GM21723 (cell line): ENCODE measurements at regions not wholly inside any gene's neighbourhood (a gene's known extent, or its start where the extent isn't known, plus 50 kb on each side); places are given as distances from the start of the nearest gene placed in this dataset.
"Not testable (repeated sequence)": the region's sequence is repeated elsewhere in the genome, so short reads cannot be mapped to it uniquely, and the experiment has no call there.

Source experiments
- ATAC-seq: cut with Tn5 transposase; IDR thresholded peaks from one replicate; pipeline ENCODE4 v1.9.1; 2021; ENCODE audit warnings: mild to moderate bottlenecking, moderate library complexity; ENCODE audit not compliant: unreplicated experiment

DNA sequence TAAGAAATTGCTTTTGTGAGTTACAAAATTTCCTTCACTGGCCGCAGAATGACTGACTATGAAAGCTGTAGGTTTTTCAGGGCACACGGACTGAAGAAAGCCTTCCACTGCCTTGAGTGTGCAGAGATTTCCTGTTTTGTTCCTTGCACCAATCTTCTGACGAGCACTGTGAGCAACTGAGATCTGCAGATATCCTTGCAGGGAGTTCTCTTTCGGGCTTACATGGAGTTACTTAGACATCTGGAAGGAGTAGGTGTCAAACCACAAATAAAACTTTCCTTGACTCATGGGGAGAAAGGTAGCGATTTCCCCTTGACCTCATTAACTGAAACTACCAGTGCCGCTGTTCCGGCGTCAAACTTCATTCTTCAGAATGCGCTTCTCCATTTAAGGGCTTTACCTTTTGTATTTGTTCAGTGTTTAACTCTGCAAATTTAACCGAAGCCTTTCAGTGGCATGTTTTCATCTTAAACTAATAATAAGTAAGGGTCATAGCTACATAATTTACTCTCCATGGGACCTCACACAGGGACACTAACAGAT lies 1175.3 kb downstream of the GATA3 start:
- ATAC-seq, result no peak

DNA sequence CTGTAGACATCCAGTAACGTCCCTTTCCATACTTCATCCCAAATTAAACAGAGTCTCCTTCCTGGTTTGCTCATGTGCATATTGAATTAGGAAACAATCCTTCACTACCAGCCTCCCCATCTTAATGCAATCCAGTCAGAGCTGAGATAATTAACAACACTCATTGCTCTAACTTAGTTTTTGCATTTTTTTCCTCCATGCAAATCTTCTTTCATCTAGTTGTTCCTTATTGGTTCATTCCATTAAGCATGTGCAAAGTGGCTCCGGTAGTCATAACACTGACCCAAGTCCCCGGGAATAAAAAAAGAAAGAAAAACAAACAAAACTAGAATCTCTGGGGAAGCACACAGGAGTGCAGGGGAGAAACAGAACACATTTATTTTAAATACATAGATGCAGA lies 1176.1 kb downstream of the GATA3 start:
- no peak for ATAC-seq

DNA sequence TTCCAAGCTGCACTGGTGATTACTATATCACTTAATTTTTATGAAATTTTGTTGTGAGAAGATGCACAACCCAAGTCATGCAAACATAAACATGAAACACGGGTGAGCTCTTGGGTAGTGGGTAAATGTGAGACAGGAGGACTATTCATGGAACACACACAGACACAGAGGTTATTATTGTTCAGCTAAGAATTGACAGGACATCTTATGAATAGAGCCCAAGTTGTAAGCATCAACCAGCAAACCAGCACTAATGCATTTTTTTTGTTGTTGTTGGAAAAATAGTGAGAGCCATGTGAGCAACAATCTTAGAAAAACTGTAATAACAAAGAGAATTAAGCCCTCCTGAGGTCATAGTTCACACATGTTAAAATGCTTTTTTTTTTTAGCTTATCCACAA lies 1179.7 kb downstream of the GATA3 start:
- ATAC-seq, result no peak

GRCh38 chr10:9238041-9238440 lies 1183.6 kb downstream of the GATA3 start:
- ATAC-seq, result no peak

DNA sequence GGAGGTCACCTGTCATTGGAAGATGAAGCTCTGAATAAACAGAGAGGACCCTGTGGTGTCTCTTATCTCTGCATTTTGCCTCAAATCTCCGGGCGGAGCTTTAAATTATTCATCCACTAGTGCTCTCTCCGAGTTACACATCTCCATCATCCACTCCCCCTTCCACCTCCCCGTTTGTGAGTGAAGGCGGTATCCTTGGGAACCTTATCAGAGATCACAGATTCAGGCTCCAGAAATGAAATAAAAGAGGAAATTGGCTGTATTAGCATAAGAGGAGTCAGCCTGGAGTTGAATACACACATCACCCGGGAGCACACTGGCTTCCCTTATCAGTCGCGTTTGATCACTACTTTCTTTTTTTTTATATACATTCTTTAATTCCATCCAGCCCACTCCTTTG lies 1184.8 kb downstream of the GATA3 start:
- ATAC-seq, result no peak

DNA sequence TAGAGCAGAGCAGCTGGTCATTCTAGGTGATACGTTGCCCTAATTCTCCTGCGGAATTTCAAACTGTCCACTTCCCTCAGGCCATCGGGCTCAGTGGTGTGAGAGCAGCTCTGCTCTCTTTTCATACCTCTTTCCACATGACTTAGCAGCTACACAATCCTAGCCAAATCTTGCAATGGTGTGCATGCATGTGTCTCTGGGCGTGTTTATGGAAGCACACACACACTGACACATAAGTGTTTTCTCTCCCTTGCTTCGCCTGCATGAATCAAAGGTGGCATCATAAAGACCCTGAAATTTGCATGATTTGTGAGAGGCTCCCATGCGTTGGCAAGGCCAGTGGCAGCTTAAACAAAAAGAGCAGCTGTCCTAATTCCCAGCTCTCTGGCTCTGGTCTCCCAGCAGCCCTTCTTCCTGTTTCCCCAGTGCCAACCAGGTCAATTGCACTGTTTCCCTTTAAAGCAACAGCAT lies 1189.5 kb downstream of the GATA3 start:
- ATAC-seq, result no peak

- no peak for ATAC-seq
Measured at GRCh38 chr10:9244864-9245263, 1190.4 kb downstream of the GATA3 start.

- no peak for ATAC-seq
Measured at GRCh38 chr10:9253121-9253520, 1198.6 kb downstream of the GATA3 start.

GRCh38 chr10:9254353-9254752 lies 1199.9 kb downstream of the GATA3 start:
- ATAC-seq, result no peak

GRCh38 chr10:9260690-9261089 lies 1206.2 kb downstream of the GATA3 start:
- ATAC-seq, result no peak

- no peak for ATAC-seq
Measured at GRCh38 chr10:9262770-9263169, 1208.3 kb downstream of the GATA3 start.

DNA sequence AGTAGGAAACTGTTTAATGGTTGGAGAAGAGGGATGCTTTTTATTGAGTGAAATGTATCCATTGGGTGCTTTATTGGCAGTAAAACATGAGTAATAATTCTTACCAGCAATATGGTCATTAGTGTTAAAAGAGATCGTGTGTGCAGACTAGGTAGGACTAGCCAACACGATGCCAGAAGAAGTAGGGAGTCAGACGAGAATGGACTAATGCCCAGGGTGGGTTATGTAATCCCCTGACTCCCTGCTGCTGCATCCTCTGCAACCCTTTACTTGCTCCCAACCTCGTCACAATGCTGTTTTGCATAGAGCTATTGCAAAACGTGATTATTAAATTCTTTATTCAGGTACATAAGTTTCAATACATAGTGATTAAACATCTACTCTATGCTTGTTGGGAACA lies 1213.7 kb downstream of the GATA3 start:
- no peak for ATAC-seq

- ATAC-seq, result not testable (repeated sequence)
Measured at GRCh38 chr10:9273126-9273833, 1218.8 kb downstream of the GATA3 start.

DNA sequence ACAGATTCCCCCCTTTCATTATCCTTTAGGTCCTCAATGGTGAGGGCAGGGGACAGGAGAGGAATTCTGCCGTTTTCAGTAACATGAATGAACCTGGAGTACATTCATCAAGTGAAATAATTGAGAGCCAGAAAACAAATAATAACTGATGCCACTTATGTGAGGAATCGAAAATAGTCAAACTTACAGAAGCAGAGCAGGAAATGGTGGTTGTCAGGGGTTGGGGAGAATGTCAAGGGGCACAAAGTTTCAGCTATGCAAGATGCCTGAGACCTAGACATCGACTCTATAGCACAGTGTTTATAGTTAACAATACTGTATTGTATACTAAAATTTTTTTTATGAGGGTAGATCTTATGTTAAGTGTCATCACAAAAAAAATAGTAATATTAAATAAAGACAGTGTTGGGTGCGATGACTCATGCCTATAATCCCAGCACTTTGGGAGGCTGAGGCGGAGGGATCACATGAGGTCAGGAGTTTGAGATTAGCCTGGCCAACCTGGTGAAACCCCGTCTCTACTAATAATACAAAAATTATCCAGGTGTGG lies 1219.8 kb downstream of the GATA3 start:
- ATAC-seq, result no peak

DNA sequence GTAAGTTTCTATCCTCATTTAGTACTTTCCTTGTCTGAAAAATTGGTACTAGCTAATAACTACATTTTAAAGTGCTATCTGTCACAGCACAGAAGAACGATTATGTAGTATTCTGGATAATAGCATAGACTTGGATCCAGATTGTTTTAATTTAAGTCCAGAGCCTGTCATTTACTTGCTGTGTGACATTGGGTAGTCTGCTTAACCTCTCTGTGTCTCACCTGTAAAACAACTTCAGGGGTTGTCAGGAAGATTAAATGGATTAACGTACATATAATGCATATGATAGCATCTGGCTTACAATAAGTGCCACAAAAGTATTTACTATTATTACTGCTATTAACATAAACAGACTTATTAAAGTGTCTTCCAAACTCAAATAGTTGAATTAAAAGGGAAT lies 1221.4 kb downstream of the GATA3 start:
- no peak for ATAC-seq

DNA sequence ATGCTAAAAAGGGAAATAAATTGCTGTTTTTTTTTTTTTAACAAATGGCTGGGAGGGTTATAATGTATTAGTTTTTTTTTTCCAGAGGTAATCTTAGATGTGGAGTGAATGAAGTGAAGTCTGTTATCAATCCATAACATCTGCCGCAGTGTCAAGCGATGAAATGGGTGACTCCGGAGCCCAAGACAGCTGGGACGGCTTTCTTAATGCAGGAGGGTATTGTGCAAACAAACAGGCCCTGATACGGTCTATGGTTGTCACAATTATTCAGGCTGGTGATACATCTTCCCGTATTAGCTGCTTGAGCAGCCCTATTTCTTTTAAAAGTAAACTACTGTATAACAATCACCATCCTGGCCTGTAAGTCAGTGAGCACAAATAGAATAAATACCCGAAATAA lies 1231.2 kb downstream of the GATA3 start:
- no peak for ATAC-seq

GRCh38 chr10:9289811-9290210 lies 1235.3 kb downstream of the GATA3 start:
- no peak for ATAC-seq

DNA sequence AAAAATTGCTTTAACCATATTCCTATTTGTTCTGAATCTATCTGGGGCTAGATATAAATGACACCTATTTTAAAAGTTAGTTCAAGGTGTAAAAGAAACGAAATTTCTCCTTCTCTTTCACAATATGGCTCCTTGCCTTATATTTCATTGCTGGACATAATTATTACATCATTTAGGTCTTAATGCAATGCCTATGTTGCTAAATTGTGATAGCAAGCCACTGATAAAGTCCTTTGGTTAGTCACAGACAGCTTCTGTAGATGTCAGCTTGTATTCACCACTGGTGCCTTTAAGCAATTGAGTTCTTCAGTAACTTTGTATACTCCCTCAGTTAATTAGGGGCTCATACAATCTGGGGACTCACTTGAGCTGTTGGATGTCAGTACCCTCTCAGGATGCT lies 1236.6 kb downstream of the GATA3 start:
- no peak for ATAC-seq

- ATAC-seq, result peak; percentile 35
Measured at GRCh38 chr10:9294132-9294663, 1239.7 kb downstream of the GATA3 start.

GRCh38 chr10:9294865-9295264 lies 1240.4 kb downstream of the GATA3 start:
- ATAC-seq, result peak; percentile 93

DNA sequence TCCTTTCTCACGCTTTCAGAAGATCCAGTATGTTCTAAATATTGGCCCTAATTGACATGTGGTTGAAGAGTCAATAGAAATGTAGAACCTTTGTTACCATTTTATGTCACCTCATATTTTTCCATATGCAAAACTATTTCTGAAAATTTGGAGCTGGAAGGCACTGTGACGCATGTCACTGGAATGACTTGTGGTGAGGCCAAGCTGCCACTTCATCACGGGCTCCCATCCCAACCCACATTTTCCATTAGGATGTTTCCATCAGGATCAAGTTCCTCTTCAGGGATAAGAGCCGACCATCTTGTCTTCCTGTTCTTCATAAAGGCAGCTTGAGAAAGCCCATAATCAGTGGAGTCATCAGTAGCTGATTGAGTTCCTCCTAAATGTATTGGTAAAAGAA lies 1241.7 kb downstream of the GATA3 start:
- ATAC-seq, result no peak

DNA sequence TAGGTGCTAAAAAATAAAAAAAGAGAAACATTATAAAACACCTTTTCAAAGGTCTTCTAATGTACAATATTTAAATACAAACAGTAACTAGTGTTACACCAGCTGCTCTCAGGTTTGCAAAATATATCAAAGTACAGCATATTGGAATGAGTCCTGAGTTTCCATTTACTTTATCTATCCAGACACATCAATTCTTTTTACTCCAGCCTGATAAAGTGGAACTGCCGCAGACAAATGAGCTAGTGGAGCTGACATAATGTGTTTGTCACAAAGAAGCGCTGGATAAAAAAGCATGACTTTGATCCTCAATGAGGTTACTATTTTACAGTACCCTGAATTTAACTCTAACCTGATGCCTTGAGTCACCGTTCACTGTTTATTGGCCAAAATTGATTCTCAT lies 1243.1 kb downstream of the GATA3 start:
- no peak for ATAC-seq
